ENCODE measurements at regions not wholly inside any gene's neighbourhood (a gene's known extent, or its start where the extent isn't known, plus 50 kb on each side); places are given as distances from the start of the nearest gene placed in this dataset.

GRCh38 chr5:98627121-98627520 is 146.3 kb upstream of the RGMB start:
- no peaks in the 10 kb centered on the region for H3K27me3 ChIP-seq (ENCODE audit: insufficient read depth, low read depth, low read length)
- H3K27ac ChIP-seq (ENCODE audit: low read length): no peak overlapping the region
- no peak overlapping the region for H3K4me2 ChIP-seq (ENCODE audit: low read length)
- no peaks in the 10 kb centered on the region for H3F3A ChIP-seq (ENCODE audit: insufficient read depth, low read length, poor library complexity, severe bottlenecking)
- H3K9me3 ChIP-seq (ENCODE audit: low read length): no peaks in the 10 kb centered on the region
- TF ChIP-seq RAD21 (conservative IDR thresholded peaks at IDR 0.05) (no peak), MXI1 (conservative IDR thresholded peaks at IDR 0.05; ENCODE audit: poor library complexity, severe bottlenecking) (no peak), TAF1 (IDR thresholded peaks at IDR 0.05; ENCODE audit: low read depth) (no peak), EP300 (conservative IDR thresholded peaks at IDR 0.05; ENCODE audit: poor library complexity, severe bottlenecking) (no peak), SMC3 (conservative IDR thresholded peaks at IDR 0.05; ENCODE audit: poor library complexity) (no peak), EZH2 (IDR thresholded peaks at IDR 0.05; ENCODE audit: borderline replicate concordance, insufficient read depth, low read length, poor library complexity, severe bottlenecking) (no peak), POLR2AphosphoS5 (IDR thresholded peaks at IDR 0.05) (no peak), REST (IDR thresholded peaks at IDR 0.05; ENCODE audit: borderline replicate concordance) (no peak), CTCF (IDR thresholded peaks at IDR 0.05; ENCODE audit: poor library complexity, severe bottlenecking) (no peak)
- H3K4me3 ChIP-seq (ENCODE audit: low read length): no peak overlapping the region
- no peaks in the 10 kb centered on the region for H3K79me2 ChIP-seq (replicated peaks; ENCODE audit: insufficient read depth, low read length)
- no peaks in the 10 kb centered on the region for H4K20me1 ChIP-seq (ENCODE audit: insufficient read depth)
- no peak overlapping the region for H3K9ac ChIP-seq (ENCODE audit: low read length)
- no peaks in the 10 kb centered on the region for H3K36me3 ChIP-seq (ENCODE audit: insufficient read depth, low read length)
- no peaks in the 10 kb centered on the region for H3K9me2 ChIP-seq (ENCODE audit: insufficient read depth, low read length)
- no peak overlapping the region for H2AFZ ChIP-seq (ENCODE audit: low read depth, low read length)

GRCh38 chr5:98630621-98631020 is 142.8 kb upstream of the RGMB start:
- no peaks in the 10 kb centered on the region for H3F3A ChIP-seq (ENCODE audit: insufficient read depth, low read length, poor library complexity, severe bottlenecking)
- H3K36me3 ChIP-seq (ENCODE audit: insufficient read depth, low read length): no peaks in the 10 kb centered on the region
- no peaks in the 10 kb centered on the region for H3K9me3 ChIP-seq (ENCODE audit: low read length)
- no peaks in the 10 kb centered on the region for H3K27me3 ChIP-seq (ENCODE audit: insufficient read depth, low read depth, low read length)
- no peak for TF ChIP-seq POLR2AphosphoS5 (IDR thresholded peaks at IDR 0.05)
- no peak for TF ChIP-seq RAD21 (conservative IDR thresholded peaks at IDR 0.05)
- no peak overlapping the region for H3K27ac ChIP-seq (ENCODE audit: low read length)
- no peaks in the 10 kb centered on the region for H4K20me1 ChIP-seq (ENCODE audit: insufficient read depth)
- no peaks in the 10 kb centered on the region for H3K9me2 ChIP-seq (ENCODE audit: insufficient read depth, low read length)
- no peak overlapping the region for H3K4me2 ChIP-seq (ENCODE audit: low read length)
- H3K79me2 ChIP-seq (replicated peaks; ENCODE audit: insufficient read depth, low read length): no peaks in the 10 kb centered on the region
- H3K4me3 ChIP-seq (ENCODE audit: low read length): no peak overlapping the region
- no peak overlapping the region for H2AFZ ChIP-seq (ENCODE audit: low read depth, low read length)
- no peak overlapping the region for H3K9ac ChIP-seq (ENCODE audit: low read length)
